ENCODE measurements at regions not wholly inside any gene's neighbourhood (a gene's known extent, or its start where the extent isn't known, plus 50 kb on each side); places are given as distances from the start of the nearest gene placed in this dataset.

- no peak for TF ChIP-seq POLR2AphosphoS5 (IDR thresholded peaks at IDR 0.05; ENCODE audit: low read depth, low read length)
- TF ChIP-seq POLR2A (IDR thresholded peaks at IDR 0.05; ENCODE audit: low read depth, low read length): no peak
- TF ChIP-seq TAF1 (IDR thresholded peaks at IDR 0.05; ENCODE audit: low read depth, low read length): no peak
- no peak for TF ChIP-seq PAX5 (IDR thresholded peaks at IDR 0.05; ENCODE audit: insufficient read depth, low read length, severe bottlenecking)
- TF ChIP-seq SPI1 (IDR thresholded peaks at IDR 0.05; ENCODE audit: low read depth, low read length): no peak
- no peak for TF ChIP-seq POU2F2 (IDR thresholded peaks at IDR 0.05; ENCODE audit: low read depth, low read length)
These were observed 68.5 kb upstream of the GTF3A start for GRCh38 chr13:27355894-27356293.
